HEK293 (cell line): ENCODE measurements at regions not wholly inside any gene's neighbourhood (a gene's known extent, or its start where the extent isn't known, plus 50 kb on each side); places are given as distances from the start of the nearest gene placed in this dataset.

ENCODE experiments used
- CTCF ChIA-PET: fragments of 350-600 bp; formaldehyde crosslinking; extraction: SDS; loops from one replicate; lab custom pipeline; 2021; ENCODE audit warnings: antibody characterized with exemption; lab: Yijun Ruan, JAX
- POLR2A ChIA-PET: fragments of 300-600 bp; formaldehyde crosslinking; extraction: SDS; loops from one replicate; lab custom pipeline; 2020; ENCODE audit warnings: antibody characterized with exemption, inconsistent platforms; lab: Yijun Ruan, JAX
- H3K27ac ChIP-seq: fragments of 200-500 bp; sonication (Bioruptor generic); 2 replicates; pipeline ENCODE4 v1.5.1; 2014; ENCODE audit warnings: low read depth, low read length, control low read depth, inconsistent platforms; ENCODE audit errors: extremely low read depth
- H3K36me3 ChIP-seq, 2 experiments: fragments of 200-500 bp in 1 of 2; sonication (Bioruptor generic) in 1 of 2; 1 replicate in 1 of 2; 2 replicates in 1 of 2; pipeline ENCODE4 v1.5.1; 2014 to 2017; ENCODE audit warnings: inconsistent platforms in 2 of 2, low read length in 2 of 2; ENCODE audit not compliant: control insufficient read depth in 2 of 2, insufficient read depth in 1 of 2
- H3K4me1 ChIP-seq: fragments of 200-500 bp; sonication (Bioruptor generic); 2 replicates; pipeline ENCODE4 v1.5.1; 2014; ENCODE audit warnings: mild to moderate bottlenecking, low read length, inconsistent platforms; ENCODE audit not compliant: control insufficient read depth, insufficient read depth
- H3K4me3 ChIP-seq: 2 replicates; pipeline ENCODE4 v1.5.1; 2011; ENCODE audit warnings: low read depth, mild to moderate bottlenecking, control low read depth, low read length, moderate library complexity
- H3K9me3 ChIP-seq: fragments of 200-500 bp; sonication (Bioruptor generic); 2 replicates; pipeline ENCODE4 v1.5.1; 2014; ENCODE audit warnings: low read depth, low read length, inconsistent platforms; ENCODE audit not compliant: control insufficient read depth, insufficient read depth
- ELK4 ChIP-seq: IDR thresholded peaks from 2 replicates; pipeline ENCODE4 v1.6.1; 2011; ENCODE audit warnings: mild to moderate bottlenecking, low read depth, low read length, borderline replicate concordance
- PBX3 ChIP-seq: sonication (generic); formaldehyde crosslinking; IDR thresholded peaks from 2 replicates; pipeline ENCODE4 v1.8.1; 2022; ENCODE audit warnings: mild to moderate bottlenecking, moderate library complexity, missing genetic modification reagents
- SCRT2 ChIP-seq: fragments of 450-650 bp; formaldehyde crosslinking; IDR thresholded peaks from 2 replicates; pipeline ENCODE4 v1.5.1; 2016; ENCODE audit warnings: missing biosample characterization, missing genetic modification characterization
- SP2 ChIP-seq: fragments of 450-650 bp; formaldehyde crosslinking; IDR thresholded peaks from 2 replicates; pipeline ENCODE4 v1.5.1; 2016; ENCODE audit warnings: missing biosample characterization, missing genetic modification characterization
- WT1 ChIP-seq: fragments of 450-650 bp; formaldehyde crosslinking; IDR thresholded peaks from 2 replicates; pipeline ENCODE4 v1.5.1; 2016; ENCODE audit warnings: missing biosample characterization, missing genetic modification characterization
- ZBTB17 ChIP-seq: fragments of 450-650 bp; formaldehyde crosslinking; IDR thresholded peaks from 2 replicates; pipeline ENCODE4 v1.5.1; 2016; ENCODE audit warnings: missing biosample characterization, missing genetic modification characterization
- ZBTB26 ChIP-seq: fragments of 450-650 bp; formaldehyde crosslinking; optimal IDR thresholded peaks from 2 replicates; pipeline ENCODE3; 2016; ENCODE audit warnings: missing biosample characterization, mild to moderate bottlenecking, missing genetic modification characterization
- ZBTB44 ChIP-seq: fragments of 450-650 bp; IDR thresholded peaks from 2 replicates; pipeline ENCODE4 v1.5.1; 2018; ENCODE audit warnings: missing biosample characterization, mild to moderate bottlenecking, missing genetic modification characterization
- ZBTB49 ChIP-seq: fragments of 450-650 bp; formaldehyde crosslinking; IDR thresholded peaks from 2 replicates; pipeline ENCODE4 v1.5.1; 2016; ENCODE audit warnings: missing biosample characterization, missing genetic modification characterization, low read depth
- ZNF24 ChIP-seq: fragments of 450-650 bp; formaldehyde crosslinking; IDR thresholded peaks from 2 replicates; pipeline ENCODE4 v1.5.1; 2016; ENCODE audit warnings: missing biosample characterization, missing genetic modification characterization
- ZNF248 ChIP-seq: fragments of 450-650 bp; formaldehyde crosslinking; IDR thresholded peaks from 2 replicates; pipeline ENCODE4 v1.5.1; 2017; ENCODE audit warnings: missing biosample characterization, missing genetic modification characterization
- ZNF26 ChIP-seq: fragments of 450-650 bp; formaldehyde crosslinking; IDR thresholded peaks from 2 replicates; pipeline ENCODE4 v1.5.1; 2016; ENCODE audit warnings: missing biosample characterization, missing genetic modification characterization
- ZNF274 ChIP-seq, 2 experiments: fragments of 200-500 bp in 1 of 2; fragments of 450-650 bp in 1 of 2; sonication (Bioruptor generic) in 1 of 2; formaldehyde crosslinking in 1 of 2; IDR thresholded peaks; 2 replicates each; pipeline versions ENCODE4 v1.5.1 to v1.6.1; 2014 to 2016; ENCODE audit warnings: borderline replicate concordance in 1 of 2, inconsistent platforms in 1 of 2, low read length in 1 of 2, missing biosample characterization in 1 of 2, missing genetic modification characterization in 1 of 2
- ZNF362 ChIP-seq: fragments of 450-650 bp; formaldehyde crosslinking; IDR thresholded peaks from 2 replicates; pipeline ENCODE4 v1.5.1; 2016; ENCODE audit warnings: missing biosample characterization, missing genetic modification characterization
- ZNF48 ChIP-seq: fragments of 450-650 bp; formaldehyde crosslinking; IDR thresholded peaks from 2 replicates; pipeline ENCODE4 v1.5.1; 2016; ENCODE audit warnings: missing biosample characterization, missing genetic modification characterization
- ZNF529 ChIP-seq: fragments of 450-650 bp; formaldehyde crosslinking; IDR thresholded peaks from 2 replicates; pipeline ENCODE4 v1.5.1; 2017; ENCODE audit warnings: missing genetic modification characterization, missing biosample characterization; ENCODE audit not compliant: insufficient replicate concordance
- ZNF549 ChIP-seq: fragments of 450-650 bp; IDR thresholded peaks from 2 replicates; pipeline ENCODE4 v1.5.1; 2018; ENCODE audit warnings: missing biosample characterization, missing genetic modification characterization, mild to moderate bottlenecking, inconsistent platforms, moderate library complexity
- ZNF558 ChIP-seq: fragments of 450-650 bp; formaldehyde crosslinking; IDR thresholded peaks from 2 replicates; pipeline ENCODE4 v1.5.1; 2016; ENCODE audit warnings: missing biosample characterization, missing genetic modification characterization
- ZNF664 ChIP-seq: fragments of 450-650 bp; formaldehyde crosslinking; IDR thresholded peaks from 2 replicates; pipeline ENCODE4 v1.5.1; 2016; ENCODE audit warnings: missing biosample characterization, missing genetic modification characterization
- ZNF776 ChIP-seq: fragments of 450-650 bp; formaldehyde crosslinking; IDR thresholded peaks from 2 replicates; pipeline ENCODE4 v1.5.0; 2017; ENCODE audit warnings: missing biosample characterization, missing genetic modification characterization, borderline replicate concordance

GRCh38 chr11:23974051-23974450 lies 522.8 kb upstream of the LUZP2 start:
- H3K4me3 ChIP-seq, result no peak overlapping the region
- H3K9me3 ChIP-seq, result no peaks in the 10 kb centered on the region
- no peaks in the 10 kb centered on the region for H3K36me3 ChIP-seq
- ChIA-PET POLR2A (no interaction called here), CTCF (no interaction called here)
- TF ChIP-seq ZNF274 (IDR thresholded peaks at IDR 0.05; ENCODE audit: low read length) (no peak), ZNF274 (tag by site-specific recombination; IDR thresholded peaks at IDR 0.05; ENCODE audit: borderline replicate concordance) (no peak), ZNF776 (tag by site-specific recombination) (no peak), ZNF549 (no peak), WT1 (no peak), ZNF362 (tag by site-specific recombination) (no peak)
- H3K4me1 ChIP-seq, result no peaks in the 10 kb centered on the region
- no peak overlapping the region for H3K27ac ChIP-seq

- POLR2A ChIA-PET, result no interaction called here
- CTCF ChIA-PET, result no interaction called here
- no peak overlapping the region for H3K4me3 ChIP-seq
- no peaks in the 10 kb centered on the region for H3K9me3 ChIP-seq
- no peaks in the 10 kb centered on the region for H3K4me1 ChIP-seq
- H3K36me3 ChIP-seq, result no peaks in the 10 kb centered on the region
- TF ChIP-seq ELK4 (no peak), SP2 (tag by site-specific recombination) (no peak), WT1 (no peak), SCRT2 (tag by site-specific recombination) (no peak), PBX3 (no peak), ZNF558 (tag by site-specific recombination) (no peak), ZNF26 (no peak)
- TF ChIP-seq, all 188 proteins: peak for 0
- no peak overlapping the region for H3K27ac ChIP-seq
These were observed 522.3 kb upstream of the LUZP2 start for GRCh38 chr11:23974601-23975000.

GRCh38 chr11:23976426-23976825 lies 520.4 kb upstream of the LUZP2 start:
- H3K36me3 ChIP-seq, result no peaks in the 10 kb centered on the region
- ChIA-PET POLR2A (no interaction called here), CTCF (no interaction called here)
- no peak overlapping the region for H3K27ac ChIP-seq
- no peaks in the 10 kb centered on the region for H3K4me1 ChIP-seq
- H3K9me3 ChIP-seq, result no peaks in the 10 kb centered on the region
- TF ChIP-seq ZNF48 (tag by site-specific recombination) (no peak), ZNF248 (tag by site-specific recombination) (no peak), ZBTB17 (tag by site-specific recombination) (no peak), ZBTB26 (tag by site-specific recombination) (no peak), ZBTB49 (tag by site-specific recombination) (no peak), ZNF529 (tag by site-specific recombination) (no peak), ZNF664 (tag by site-specific recombination) (no peak), ZNF24 (tag by site-specific recombination) (no peak), ZBTB44 (tag by site-specific recombination) (no peak)
- H3K4me3 ChIP-seq, result no peak overlapping the region
